ENCODE measurements at regions not wholly inside any gene's neighbourhood (a gene's known extent, or its start where the extent isn't known, plus 50 kb on each side); places are given as distances from the start of the nearest gene placed in this dataset.

- no peak overlapping the region for H3K27ac ChIP-seq (ENCODE audit: low read depth, low read length)
- H3K9ac ChIP-seq (ENCODE audit: low read length): no peak overlapping the region
- H3K9me3 ChIP-seq (ENCODE audit: low read length): no peaks in the 10 kb centered on the region
- H3K27me3 ChIP-seq (ENCODE audit: control insufficient read depth in 1 of 2, insufficient read depth in 2 of 2, low read length in 2 of 2): no peaks in the 10 kb centered on the region
- no peaks in the 10 kb centered on the region for H3K4me1 ChIP-seq (ENCODE audit: insufficient read depth, low read length)
- H3K4me3 ChIP-seq (ENCODE audit: low read depth in 1 of 2, low read length in 2 of 2): no peak overlapping the region
- H3K36me3 ChIP-seq (ENCODE audit: insufficient read depth, low read length): no peaks in the 10 kb centered on the region
These were observed 117.1 kb upstream of the RASA1 start for GRCh38 chr5:87150630-87151029.

GRCh38 chr5:87151547-87151946 lies 116.1 kb upstream of the RASA1 start:
- Histone ChIP-seq H3K4me3 (ENCODE audit: low read depth in 1 of 2, low read length in 2 of 2) (no peak overlapping the region), H3K9me3 (ENCODE audit: low read length) (no peaks in the 10 kb centered on the region), H3K27me3 (ENCODE audit: control insufficient read depth in 1 of 2, insufficient read depth in 2 of 2, low read length in 2 of 2) (no peaks in the 10 kb centered on the region), H3K36me3 (ENCODE audit: insufficient read depth, low read length) (no peaks in the 10 kb centered on the region), H3K9ac (ENCODE audit: low read length) (no peak overlapping the region), H3K4me1 (ENCODE audit: insufficient read depth, low read length) (no peaks in the 10 kb centered on the region), H3K27ac (ENCODE audit: low read depth, low read length) (no peak overlapping the region)

- Histone ChIP-seq H3K27ac (ENCODE audit: low read depth, low read length) (no peak overlapping the region), H3K4me1 (ENCODE audit: insufficient read depth, low read length) (no peaks in the 10 kb centered on the region), H3K36me3 (ENCODE audit: insufficient read depth, low read length) (no peaks in the 10 kb centered on the region), H3K9me3 (ENCODE audit: low read length) (no peaks in the 10 kb centered on the region), H3K4me3 (ENCODE audit: low read depth in 1 of 2, low read length in 2 of 2) (no peak overlapping the region), H3K27me3 (ENCODE audit: control insufficient read depth in 1 of 2, insufficient read depth in 2 of 2, low read length in 2 of 2) (no peaks in the 10 kb centered on the region), H3K9ac (ENCODE audit: low read length) (no peak overlapping the region)
These were observed 114.8 kb upstream of the RASA1 start for GRCh38 chr5:87152886-87153285.

GRCh38 chr5:87154191-87154590 lies 113.5 kb upstream of the RASA1 start:
- H3K27ac ChIP-seq (ENCODE audit: low read depth, low read length): no peak overlapping the region
- no peaks in the 10 kb centered on the region for H3K27me3 ChIP-seq (ENCODE audit: control insufficient read depth in 1 of 2, insufficient read depth in 2 of 2, low read length in 2 of 2)
- no peaks in the 10 kb centered on the region for H3K4me1 ChIP-seq (ENCODE audit: insufficient read depth, low read length)
- no peaks in the 10 kb centered on the region for H3K36me3 ChIP-seq (ENCODE audit: insufficient read depth, low read length)
- H3K9me3 ChIP-seq (ENCODE audit: low read length): no peaks in the 10 kb centered on the region
- no peak overlapping the region for H3K9ac ChIP-seq (ENCODE audit: low read length)
- no peak overlapping the region for H3K4me3 ChIP-seq (ENCODE audit: low read depth in 1 of 2, low read length in 2 of 2)

- H3K36me3 ChIP-seq (ENCODE audit: insufficient read depth, low read length): no peaks in the 10 kb centered on the region
These were observed 112.6 kb upstream of the RASA1 start for GRCh38 chr5:87155106-87155505.

GRCh38 chr5:87156631-87157030 lies 111.1 kb upstream of the RASA1 start:
- no peaks in the 10 kb centered on the region for H3K9me3 ChIP-seq (ENCODE audit: low read length)
- no peaks in the 10 kb centered on the region for H3K4me1 ChIP-seq (ENCODE audit: insufficient read depth, low read length)
- H3K36me3 ChIP-seq (ENCODE audit: insufficient read depth, low read length): no peaks in the 10 kb centered on the region
- H3K27me3 ChIP-seq (ENCODE audit: control insufficient read depth in 1 of 2, insufficient read depth in 2 of 2, low read length in 2 of 2): no peaks in the 10 kb centered on the region
- no peak overlapping the region for H3K9ac ChIP-seq (ENCODE audit: low read length)
- no peak overlapping the region for H3K4me3 ChIP-seq (ENCODE audit: low read depth in 1 of 2, low read length in 2 of 2)
- no peak overlapping the region for H3K27ac ChIP-seq (ENCODE audit: low read depth, low read length)

More at GRCh38 chr5:87155106-87155505, 112.6 kb upstream of the RASA1 start:
- Histone ChIP-seq H3K4me1 (ENCODE audit: insufficient read depth, low read length) (no peaks in the 10 kb centered on the region), H3K4me3 (ENCODE audit: low read depth in 1 of 2, low read length in 2 of 2) (no peak overlapping the region), H3K9ac (ENCODE audit: low read length) (no peak overlapping the region), H3K27ac (ENCODE audit: low read depth, low read length) (no peak overlapping the region), H3K9me3 (ENCODE audit: low read length) (no peaks in the 10 kb centered on the region), H3K27me3 (ENCODE audit: control insufficient read depth in 1 of 2, insufficient read depth in 2 of 2, low read length in 2 of 2) (no peaks in the 10 kb centered on the region)

GRCh38 chr5:87164409-87164808 lies 103.3 kb upstream of the RASA1 start:
- Histone ChIP-seq H3K27ac (ENCODE audit: low read depth, low read length) (no peak overlapping the region), H3K9ac (ENCODE audit: low read length) (no peak overlapping the region), H3K27me3 (ENCODE audit: control insufficient read depth in 1 of 2, insufficient read depth in 2 of 2, low read length in 2 of 2) (no peaks in the 10 kb centered on the region), H3K9me3 (ENCODE audit: low read length) (no peaks in the 10 kb centered on the region), H3K4me1 (ENCODE audit: insufficient read depth, low read length) (no peaks in the 10 kb centered on the region), H3K4me3 (ENCODE audit: low read depth in 1 of 2, low read length in 2 of 2) (no peak overlapping the region), H3K36me3 (ENCODE audit: insufficient read depth, low read length) (no peaks in the 10 kb centered on the region)

- H3K36me3 ChIP-seq (ENCODE audit: insufficient read depth, low read length): no peaks in the 10 kb centered on the region
- no peaks in the 10 kb centered on the region for H3K27me3 ChIP-seq (ENCODE audit: control insufficient read depth in 1 of 2, insufficient read depth in 2 of 2, low read length in 2 of 2)
- no peaks in the 10 kb centered on the region for H3K9me3 ChIP-seq (ENCODE audit: low read length)
- no peak overlapping the region for H3K27ac ChIP-seq (ENCODE audit: low read depth, low read length)
- H3K4me1 ChIP-seq (ENCODE audit: insufficient read depth, low read length): no peaks in the 10 kb centered on the region
- H3K9ac ChIP-seq (ENCODE audit: low read length): no peak overlapping the region
- no peak overlapping the region for H3K4me3 ChIP-seq (ENCODE audit: low read depth in 1 of 2, low read length in 2 of 2)
These were observed 98.2 kb upstream of the RASA1 start for GRCh38 chr5:87169300-87169991.

- Histone ChIP-seq H3K36me3 (ENCODE audit: insufficient read depth, low read length) (no peaks in the 10 kb centered on the region), H3K9ac (ENCODE audit: low read length) (no peak overlapping the region), H3K9me3 (ENCODE audit: low read length) (no peaks in the 10 kb centered on the region), H3K27ac (ENCODE audit: low read depth, low read length) (no peak overlapping the region), H3K4me3 (ENCODE audit: low read depth in 1 of 2, low read length in 2 of 2) (no peak overlapping the region), H3K27me3 (ENCODE audit: control insufficient read depth in 1 of 2, insufficient read depth in 2 of 2, low read length in 2 of 2) (no peaks in the 10 kb centered on the region), H3K4me1 (ENCODE audit: insufficient read depth, low read length) (no peaks in the 10 kb centered on the region)
These were observed 96.9 kb upstream of the RASA1 start for GRCh38 chr5:87170799-87171198.

GRCh38 chr5:87182649-87183048 lies 85.0 kb upstream of the RASA1 start:
- H3K4me1 ChIP-seq (ENCODE audit: insufficient read depth, low read length): no peaks in the 10 kb centered on the region
- H3K9ac ChIP-seq (ENCODE audit: low read length): no peak overlapping the region

GRCh38 chr5:87183896-87184295 lies 83.8 kb upstream of the RASA1 start:
- Histone ChIP-seq H3K27ac (ENCODE audit: low read depth, low read length) (no peak overlapping the region), H3K4me1 (ENCODE audit: insufficient read depth, low read length) (no peaks in the 10 kb centered on the region)

More at GRCh38 chr5:87182649-87183048, 85.0 kb upstream of the RASA1 start:
- H3K4me3 ChIP-seq (ENCODE audit: low read depth in 1 of 2, low read length in 2 of 2): no peak overlapping the region
- no peaks in the 10 kb centered on the region for H3K9me3 ChIP-seq (ENCODE audit: low read length)
- H3K27ac ChIP-seq (ENCODE audit: low read depth, low read length): no peak overlapping the region
- H3K36me3 ChIP-seq (ENCODE audit: insufficient read depth, low read length): no peaks in the 10 kb centered on the region
- H3K27me3 ChIP-seq (ENCODE audit: control insufficient read depth in 1 of 2, insufficient read depth in 2 of 2, low read length in 2 of 2): no peaks in the 10 kb centered on the region

GRCh38 chr5:87184605-87185004 lies 83.1 kb upstream of the RASA1 start:
- no peaks in the 10 kb centered on the region for H3K4me1 ChIP-seq (ENCODE audit: insufficient read depth, low read length)
- H3K27ac ChIP-seq (ENCODE audit: low read depth, low read length): no peak overlapping the region

More at GRCh38 chr5:87183896-87184295, 83.8 kb upstream of the RASA1 start:
- Histone ChIP-seq H3K36me3 (ENCODE audit: insufficient read depth, low read length) (no peaks in the 10 kb centered on the region), H3K27me3 (ENCODE audit: control insufficient read depth in 1 of 2, insufficient read depth in 2 of 2, low read length in 2 of 2) (no peaks in the 10 kb centered on the region), H3K9ac (ENCODE audit: low read length) (no peak overlapping the region), H3K9me3 (ENCODE audit: low read length) (no peaks in the 10 kb centered on the region), H3K4me3 (ENCODE audit: low read depth in 1 of 2, low read length in 2 of 2) (no peak overlapping the region)

More at GRCh38 chr5:87184605-87185004, 83.1 kb upstream of the RASA1 start:
- Histone ChIP-seq H3K27me3 (ENCODE audit: control insufficient read depth in 1 of 2, insufficient read depth in 2 of 2, low read length in 2 of 2) (no peaks in the 10 kb centered on the region), H3K4me3 (ENCODE audit: low read depth in 1 of 2, low read length in 2 of 2) (no peak overlapping the region), H3K36me3 (ENCODE audit: insufficient read depth, low read length) (no peaks in the 10 kb centered on the region), H3K9ac (ENCODE audit: low read length) (no peak overlapping the region), H3K9me3 (ENCODE audit: low read length) (no peaks in the 10 kb centered on the region)

Measured in muscle layer of colon (tissue), 2 donors.